Sigmoid colon (tissue), 4 donors: ENCODE measurements at regions not wholly inside any gene's neighbourhood (a gene's known extent, or its start where the extent isn't known, plus 50 kb on each side); places are given as distances from the start of the nearest gene placed in this dataset.

Experiments used
- CTCF ChIP-seq, 4 experiments: fragments of 450-650 bp in 3 of 4; fragments of 200-600 bp in 1 of 4; IDR thresholded peaks; one replicate each; pipeline ENCODE4 v1.5.1; 2016 to 2019; ENCODE audit warnings: antibody characterized with exemption in 4 of 4, mild to moderate bottlenecking in 3 of 4, moderate library complexity in 2 of 4
- EP300 ChIP-seq, 4 donors: sonication (generic); formaldehyde crosslinking; IDR thresholded peaks; one replicate each; pipeline ENCODE4 v1.6.1; 2017; ENCODE audit warnings: antibody characterized with exemption in 4 of 4
- POLR2A ChIP-seq, 2 donors: fragments of 450-650 bp; IDR thresholded peaks; one replicate each; pipeline ENCODE4 v1.6.1; 2016; ENCODE audit warnings: antibody characterized with exemption in 2 of 2, mild to moderate bottlenecking in 2 of 2, moderate library complexity in 2 of 2
- POLR2AphosphoS5 ChIP-seq, 4 donors: sonication (generic); formaldehyde crosslinking; IDR thresholded peaks; one replicate each; pipeline ENCODE4 v1.6.1; 2017; ENCODE audit warnings: antibody characterized with exemption in 4 of 4

- TF ChIP-seq CTCF (IDR thresholded peaks at IDR 0.05) (no peak), POLR2AphosphoS5 (IDR thresholded peaks at IDR 0.05) (no peak), POLR2A (IDR thresholded peaks at IDR 0.05) (no peak), EP300 (IDR thresholded peaks at IDR 0.05) (no peak)
Measured at GRCh38 chr6:168181876-168182275, 102.9 kb upstream of the FRMD1 start.
